Mammary epithelial cell (primary cell): ENCODE measurements at regions not wholly inside any gene's neighbourhood (a gene's known extent, or its start where the extent isn't known, plus 50 kb on each side); places are given as distances from the start of the nearest gene placed in this dataset.

Source experiments
- CTCF ChIP-seq, 2 donors: IDR thresholded peaks in 1 of 2; conservative IDR thresholded peaks in 1 of 2; 2 replicates each; pipeline ENCODE4 v1.5.1; 2011 to 2012; ENCODE audit warnings: inconsistent platforms in 2 of 2, low read length in 2 of 2, mild to moderate bottlenecking in 2 of 2, control low read depth in 1 of 2, low read depth in 1 of 2; ENCODE audit not compliant: insufficient read depth in 1 of 2; ENCODE audit errors: extremely low read depth in 1 of 2
- EZH2 ChIP-seq: IDR thresholded peaks from 2 replicates; pipeline ENCODE4 v1.6.1; 2012; ENCODE audit warnings: low read length, inconsistent platforms, borderline replicate concordance

GRCh38 chr10:83931669-83932068, 207.6 kb upstream of the GHITM start:
- TF ChIP-seq EZH2 (no peak), CTCF (conservative IDR thresholded peaks at IDR 0.05 in 1 of 2, IDR thresholded peaks at IDR 0.05 in 1 of 2; ENCODE audit: extremely low read depth in 1 of 2, insufficient read depth in 1 of 2, low read depth in 1 of 2, low read length in 2 of 2) (no peak)
